Coronary artery (tissue), 2 donors: ENCODE measurements at regions not wholly inside any gene's neighbourhood (a gene's known extent, or its start where the extent isn't known, plus 50 kb on each side); places are given as distances from the start of the nearest gene placed in this dataset.

ENCODE experiments used
- DNase-seq: peaks from one replicate; pipeline ENCODE4 v3.0.0-alpha.2; 2017; ENCODE audit warnings: low spot score
- H3K27ac ChIP-seq, 2 donors: fragments of 200-600 bp; sonication (generic); one replicate each; pipeline ENCODE4 v1.5.1; 2016 to 2019
- H3K4me3 ChIP-seq: fragments of 200-600 bp; sonication (generic); 2 replicates; pipeline ENCODE4 v1.5.1; 2016; ENCODE audit warnings: mild to moderate bottlenecking, moderate library complexity
- CTCF ChIP-seq: fragments of 200-600 bp; sonication (generic); IDR thresholded peaks from one replicate; pipeline ENCODE4 v1.5.1; 2019; ENCODE audit warnings: antibody characterized with exemption

GRCh38 chr9:87323928-87324327 is 173.7 kb upstream of the DAPK1 start:
- H3K4me3 ChIP-seq: no peak overlapping the region
- DNase-seq: no peak
- H3K27ac ChIP-seq: peak overlapping the region in 1 of 2 donors; percentile 1
- no peak for TF ChIP-seq CTCF

- H3K27ac ChIP-seq: no peak overlapping the region
- peak; percentile 62 for TF ChIP-seq CTCF
- H3K4me3 ChIP-seq: no peak overlapping the region
- no peak for DNase-seq
These were observed 173.0 kb upstream of the DAPK1 start for GRCh38 chr9:87324613-87325194.

- no peak for TF ChIP-seq CTCF
- no peak overlapping the region for H3K27ac ChIP-seq
- no peak overlapping the region for H3K4me3 ChIP-seq
- no peak for DNase-seq
These were observed 170.0 kb upstream of the DAPK1 start for GRCh38 chr9:87327575-87328125.

GRCh38 chr9:87333802-87334201 is 163.9 kb upstream of the DAPK1 start:
- no peak overlapping the region for H3K27ac ChIP-seq
- no peak for DNase-seq
- TF ChIP-seq CTCF: no peak
- no peak overlapping the region for H3K4me3 ChIP-seq

- no peak for DNase-seq
- no peak for TF ChIP-seq CTCF
- Histone ChIP-seq H3K27ac (no peak overlapping the region), H3K4me3 (no peak overlapping the region)
These were observed 163.3 kb upstream of the DAPK1 start for GRCh38 chr9:87334366-87334765.

- DNase-seq: no peak
These were observed 161.3 kb upstream of the DAPK1 start for GRCh38 chr9:87336407-87336806.

More at GRCh38 chr9:87336407-87336806, 161.3 kb upstream of the DAPK1 start:
- no peak overlapping the region for H3K4me3 ChIP-seq
- H3K27ac ChIP-seq: no peak overlapping the region
- TF ChIP-seq CTCF: no peak
